Fibroblast of lung (primary cell): ENCODE measurements at regions not wholly inside any gene's neighbourhood (a gene's known extent, or its start where the extent isn't known, plus 50 kb on each side); places are given as distances from the start of the nearest gene placed in this dataset.

Source experiments
- DNase-seq, 2 donors: peaks; one replicate each; pipeline versions ENCODE4 v3.0.0 to v3.0.0-alpha.2; 2010; ENCODE audit warnings: low read depth in 2 of 2
- H2AFZ ChIP-seq: 2 replicates; pipeline ENCODE4 v1.5.1; 2012; ENCODE audit warnings: low read length, control low read depth, inconsistent platforms
- H3K27ac ChIP-seq: 2 replicates; pipeline ENCODE4 v1.5.1; 2011; ENCODE audit warnings: low read length, control low read depth; ENCODE audit not compliant: insufficient read depth
- H3K27me3 ChIP-seq: 2 replicates; pipeline ENCODE4 v1.5.1; 2011; ENCODE audit warnings: mild to moderate bottlenecking, low read length; ENCODE audit not compliant: control insufficient read depth, insufficient read depth
- H3K36me3 ChIP-seq: 2 replicates; pipeline ENCODE4 v1.5.1; 2011; ENCODE audit warnings: low read length; ENCODE audit not compliant: control insufficient read depth, insufficient read depth
- H3K4me1 ChIP-seq: 2 replicates; pipeline ENCODE4 v1.5.1; 2011; ENCODE audit warnings: low read length; ENCODE audit not compliant: control insufficient read depth, insufficient read depth; ENCODE audit errors: extremely low read depth
- H3K4me2 ChIP-seq: 2 replicates; pipeline ENCODE4 v1.5.1; 2011; ENCODE audit warnings: low read length, control low read depth; ENCODE audit not compliant: insufficient read depth; ENCODE audit errors: extremely low read depth
- H3K4me3 ChIP-seq, 4 experiments: fragments of 200-600 bp in 1 of 4; sonication (generic) in 1 of 4; replicated peaks in 1 of 4; 2 replicates each; pipeline ENCODE4 v1.5.1; 2011 to 2016; ENCODE audit warnings: low read length in 4 of 4, low read depth in 3 of 4, mild to moderate bottlenecking in 3 of 4, control low read depth in 2 of 4, inconsistent platforms in 1 of 4, mixed read lengths in 1 of 4; ENCODE audit not compliant: insufficient read depth in 1 of 4; ENCODE audit errors: control extremely low read depth in 1 of 4
- H3K79me2 ChIP-seq: 2 replicates; pipeline ENCODE4 v1.5.1; 2012; ENCODE audit warnings: mild to moderate bottlenecking, low read length, inconsistent platforms; ENCODE audit not compliant: control insufficient read depth, insufficient read depth
- H3K9ac ChIP-seq: 2 replicates; pipeline ENCODE4 v1.5.1; 2011; ENCODE audit warnings: mild to moderate bottlenecking, low read length, control low read depth; ENCODE audit not compliant: insufficient read depth
- H3K9me3 ChIP-seq: 2 replicates; pipeline ENCODE4 v1.5.1; 2012; ENCODE audit warnings: low read depth, low read length; ENCODE audit not compliant: control insufficient read depth, insufficient read depth
- H4K20me1 ChIP-seq: 2 replicates; pipeline ENCODE4 v1.5.1; 2011; ENCODE audit warnings: low read length; ENCODE audit not compliant: control insufficient read depth, insufficient read depth; ENCODE audit errors: extremely low read depth
- EZH2 ChIP-seq: IDR thresholded peaks from 2 replicates; pipeline ENCODE4 v1.5.1; 2012; ENCODE audit warnings: low read length, control low read depth, mild to moderate bottlenecking; ENCODE audit errors: missing control alignments
- TF ChIP-seq, protein P1 (sequence below), 2 donors: IDR thresholded peaks in 1 of 2; conservative IDR thresholded peaks in 1 of 2; 1 replicate in 1 of 2; 2 replicates in 1 of 2; pipeline ENCODE4 v1.5.1; 2011 to 2012; ENCODE audit warnings: low read length in 2 of 2, control low read depth in 1 of 2, inconsistent platforms in 1 of 2, low read depth in 1 of 2, mild to moderate bottlenecking in 1 of 2

DNA sequence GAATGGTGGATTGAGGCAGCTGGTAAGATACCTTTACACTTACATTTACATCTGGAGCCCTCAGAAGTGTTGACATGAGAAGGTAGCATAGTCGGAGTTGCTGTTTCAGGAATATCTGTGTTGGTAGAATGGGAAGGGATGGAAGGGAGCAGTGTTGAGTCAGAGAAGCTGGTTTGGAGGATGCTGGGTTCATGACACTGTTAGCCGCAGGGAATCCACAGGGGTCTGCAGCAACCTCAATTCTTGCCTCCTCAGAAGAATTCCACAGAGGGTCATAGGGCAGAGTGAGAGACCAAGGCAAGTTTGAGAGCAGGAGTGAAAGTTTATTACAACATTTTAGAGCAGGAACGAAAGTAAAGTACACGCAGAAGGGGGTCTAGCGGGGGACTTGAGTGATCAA lies 536.8 kb downstream of the QKI start:
- H3K9me3 ChIP-seq: no peaks in the 10 kb centered on the region
- no peak for TF ChIP-seq EZH2
- TF ChIP-seq, protein P1, sequence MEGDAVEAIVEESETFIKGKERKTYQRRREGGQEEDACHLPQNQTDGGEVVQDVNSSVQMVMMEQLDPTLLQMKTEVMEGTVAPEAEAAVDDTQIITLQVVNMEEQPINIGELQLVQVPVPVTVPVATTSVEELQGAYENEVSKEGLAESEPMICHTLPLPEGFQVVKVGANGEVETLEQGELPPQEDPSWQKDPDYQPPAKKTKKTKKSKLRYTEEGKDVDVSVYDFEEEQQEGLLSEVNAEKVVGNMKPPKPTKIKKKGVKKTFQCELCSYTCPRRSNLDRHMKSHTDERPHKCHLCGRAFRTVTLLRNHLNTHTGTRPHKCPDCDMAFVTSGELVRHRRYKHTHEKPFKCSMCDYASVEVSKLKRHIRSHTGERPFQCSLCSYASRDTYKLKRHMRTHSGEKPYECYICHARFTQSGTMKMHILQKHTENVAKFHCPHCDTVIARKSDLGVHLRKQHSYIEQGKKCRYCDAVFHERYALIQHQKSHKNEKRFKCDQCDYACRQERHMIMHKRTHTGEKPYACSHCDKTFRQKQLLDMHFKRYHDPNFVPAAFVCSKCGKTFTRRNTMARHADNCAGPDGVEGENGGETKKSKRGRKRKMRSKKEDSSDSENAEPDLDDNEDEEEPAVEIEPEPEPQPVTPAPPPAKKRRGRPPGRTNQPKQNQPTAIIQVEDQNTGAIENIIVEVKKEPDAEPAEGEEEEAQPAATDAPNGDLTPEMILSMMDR (conservative IDR thresholded peaks at IDR 0.05 in 1 of 2, IDR thresholded peaks at IDR 0.05 in 1 of 2; ENCODE audit: low read depth in 1 of 2, low read length in 2 of 2): no peak
- no peak overlapping the region for H3K4me2 ChIP-seq
- no peak overlapping the region for H2AFZ ChIP-seq
- no peaks in the 10 kb centered on the region for H3K4me1 ChIP-seq
- no peaks in the 10 kb centered on the region for H4K20me1 ChIP-seq
- no peaks in the 10 kb centered on the region for H3K36me3 ChIP-seq
- DNase-seq: no peak
- no peak overlapping the region for H3K4me3 ChIP-seq
- H3K27ac ChIP-seq: no peak overlapping the region
- H3K79me2 ChIP-seq: no peaks in the 10 kb centered on the region
- no peaks in the 10 kb centered on the region for H3K27me3 ChIP-seq
- H3K9ac ChIP-seq: no peak overlapping the region

DNA sequence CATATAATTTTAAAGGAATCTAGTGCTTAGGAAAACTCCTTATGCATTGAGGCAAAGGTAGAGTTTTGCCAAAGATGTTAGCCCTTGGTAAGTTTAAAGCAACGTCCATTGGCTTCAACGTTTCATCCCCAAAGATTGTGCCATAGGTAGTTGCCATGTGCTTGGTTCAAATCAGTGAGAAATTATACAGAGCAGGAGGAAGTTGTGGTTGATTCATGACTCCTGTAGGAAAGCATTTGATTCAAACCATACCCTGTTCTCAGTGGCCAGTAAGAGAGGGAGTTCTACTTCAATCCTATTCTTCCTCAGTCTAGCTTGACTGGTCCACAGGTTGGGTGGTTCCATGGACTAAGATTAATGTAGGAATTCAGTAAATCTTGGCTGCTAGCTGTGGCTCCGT lies 535.6 kb downstream of the QKI start:
- no peaks in the 10 kb centered on the region for H3K36me3 ChIP-seq
- no peak overlapping the region for H3K4me2 ChIP-seq
- peak in 1 of 2 donors; percentile 89 for DNase-seq
- no peaks in the 10 kb centered on the region for H3K27me3 ChIP-seq
- no peak overlapping the region for H3K27ac ChIP-seq
- no peak overlapping the region for H3K4me3 ChIP-seq
- H2AFZ ChIP-seq: no peak overlapping the region
- TF ChIP-seq, protein P1 (conservative IDR thresholded peaks at IDR 0.05 in 1 of 2, IDR thresholded peaks at IDR 0.05 in 1 of 2; ENCODE audit: low read depth in 1 of 2, low read length in 2 of 2): no peak
- no peak for TF ChIP-seq EZH2
- no peaks in the 10 kb centered on the region for H4K20me1 ChIP-seq
- H3K9me3 ChIP-seq: no peaks in the 10 kb centered on the region
- H3K79me2 ChIP-seq: no peaks in the 10 kb centered on the region
- H3K9ac ChIP-seq: no peak overlapping the region
- no peaks in the 10 kb centered on the region for H3K4me1 ChIP-seq

DNA sequence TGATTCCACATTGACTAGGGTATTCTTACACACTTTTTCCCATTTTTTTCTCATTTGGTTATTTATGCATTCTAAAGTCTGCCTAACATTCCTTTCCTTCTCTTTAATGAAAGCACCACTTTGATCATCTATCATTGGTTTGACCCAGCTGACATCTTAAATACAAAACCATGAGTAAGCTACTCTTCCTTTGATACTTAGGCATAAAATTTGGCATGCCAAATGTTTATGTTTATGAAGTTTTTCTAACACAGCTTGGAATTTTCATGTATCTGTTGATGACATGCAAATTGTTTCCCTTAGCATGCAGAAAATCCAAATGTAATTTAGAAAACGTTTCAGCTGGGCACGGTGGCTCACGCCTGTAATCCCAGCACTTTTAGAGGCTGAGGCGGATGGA lies 534.9 kb downstream of the QKI start:
- Histone ChIP-seq H3K36me3 (no peaks in the 10 kb centered on the region), H3K27me3 (no peaks in the 10 kb centered on the region), H3K4me1 (no peaks in the 10 kb centered on the region), H3K4me2 (no peak overlapping the region), H4K20me1 (no peaks in the 10 kb centered on the region), H3K9me3 (no peaks in the 10 kb centered on the region), H3K9ac (no peak overlapping the region), H2AFZ (no peak overlapping the region), H3K27ac (no peak overlapping the region), H3K4me3 (no peak overlapping the region), H3K79me2 (no peaks in the 10 kb centered on the region)
- peak in 1 of 2 donors; percentile 63 for DNase-seq
- TF ChIP-seq, protein P1 (conservative IDR thresholded peaks at IDR 0.05 in 1 of 2, IDR thresholded peaks at IDR 0.05 in 1 of 2; ENCODE audit: low read depth in 1 of 2, low read length in 2 of 2): no peak
- no peak for TF ChIP-seq EZH2
